Naive thymus-derived CD4-positive, alpha-beta T cell (primary cell): ENCODE measurements at regions not wholly inside any gene's neighbourhood (a gene's known extent, or its start where the extent isn't known, plus 50 kb on each side); places are given as distances from the start of the nearest gene placed in this dataset.

ENCODE experiments used
- ATAC-seq: fragments of 150-1000 bp; cut with Tn5 transposase; 2 replicates; pipeline ENCODE4 v1.10.0; 2021; ENCODE audit warnings: mild to moderate bottlenecking, moderate library complexity
- CTCF ChIA-PET: fragments of 350-600 bp; sonication (Branson Sonifier 250); formaldehyde crosslinking; loops from one replicate; lab custom pipeline; 2021; ENCODE audit warnings: antibody characterized with exemption; lab: Charles Lee
- POLR2A ChIA-PET: fragments of 350-600 bp; sonication (Branson Sonifier 250); formaldehyde crosslinking; loops from one replicate; lab custom pipeline; 2021; ENCODE audit warnings: antibody characterized with exemption, inconsistent platforms; lab: Charles Lee
- DNase-seq, 9 donors: peaks; one replicate each; pipeline versions ENCODE4 v3.0.0 to v3.0.0-alpha.2; 2020 to 2022; ENCODE audit warnings: mixed read lengths in 1 of 9
- H3K27ac ChIP-seq: one replicate; pipeline ENCODE4 v1.7.0; 2013; ENCODE audit warnings: mild to moderate bottlenecking, low read depth, low read length, moderate library complexity
- H3K27me3 ChIP-seq, 2 donors: one replicate each; pipeline ENCODE4 v1.7.0; 2013; ENCODE audit warnings: low read length in 2 of 2, mild to moderate bottlenecking in 2 of 2, moderate library complexity in 2 of 2; ENCODE audit not compliant: control insufficient read depth in 2 of 2, insufficient read depth in 2 of 2
- H3K36me3 ChIP-seq, 3 experiments: 1 replicate in 2 of 3; 2 replicates in 1 of 3; pipeline ENCODE4 v1.7.0; 2013; ENCODE audit warnings: low read length in 3 of 3, mild to moderate bottlenecking in 3 of 3, moderate library complexity in 1 of 3; ENCODE audit not compliant: insufficient read depth in 3 of 3, control insufficient read depth in 2 of 3
- H3K4me1 ChIP-seq, 2 donors: one replicate each; pipeline ENCODE4 v1.7.0; 2013; ENCODE audit warnings: low read length in 2 of 2, mild to moderate bottlenecking in 2 of 2, moderate library complexity in 1 of 2; ENCODE audit not compliant: control insufficient read depth in 2 of 2, insufficient read depth in 2 of 2
- H3K4me3 ChIP-seq: 2 replicates; pipeline ENCODE4 v1.7.0; 2013; ENCODE audit warnings: mild to moderate bottlenecking, low read length
- H3K9me3 ChIP-seq, 3 experiments: 1 replicate in 2 of 3; 2 replicates in 1 of 3; pipeline ENCODE4 v1.7.0; 2013; ENCODE audit warnings: low read length in 3 of 3; ENCODE audit not compliant: control insufficient read depth in 2 of 3
- H3K27ac Mint-ChIP-seq, 9 donors: one replicate each; pipeline ENCODE4 v1.8.0; 2020 to 2022; ENCODE audit warnings: mixed read lengths in 9 of 9, mild to moderate bottlenecking in 8 of 9, moderate library complexity in 5 of 9, inconsistent platforms in 2 of 9
- H3K27me3 Mint-ChIP-seq, 5 donors: one replicate each; pipeline ENCODE4 v1.8.0; 2021 to 2022; ENCODE audit warnings: mixed read lengths in 5 of 5, mild to moderate bottlenecking in 1 of 5
- H3K36me3 Mint-ChIP-seq, 5 donors: one replicate each; pipeline ENCODE4 v1.8.0; 2020 to 2022; ENCODE audit warnings: mixed read lengths in 5 of 5, mild to moderate bottlenecking in 3 of 5, inconsistent platforms in 1 of 5
- H3K4me1 Mint-ChIP-seq, 7 donors: one replicate each; pipeline ENCODE4 v1.8.0; 2020 to 2022; ENCODE audit warnings: mixed read lengths in 7 of 7, mild to moderate bottlenecking in 3 of 7, inconsistent platforms in 1 of 7
- H3K4me3 Mint-ChIP-seq, 10 donors: one replicate each; pipeline ENCODE4 v1.8.0; 2020 to 2022; ENCODE audit warnings: mild to moderate bottlenecking in 10 of 10, mixed read lengths in 10 of 10, moderate library complexity in 6 of 10, inconsistent platforms in 2 of 10
- H3K9me3 Mint-ChIP-seq, 11 donors: one replicate each; pipeline ENCODE4 v1.8.0; 2020 to 2022; ENCODE audit warnings: mixed read lengths in 11 of 11, mild to moderate bottlenecking in 4 of 11, inconsistent platforms in 1 of 11, moderate library complexity in 1 of 11
- intact Hi-C, 2 donors: fragments of 100-400 bp; cut with micrococcal nuclease; formaldehyde crosslinking; loops; one replicate each; pipeline ENCODE4 v1.15.1; 2023

- DNase-seq (no peak), ATAC-seq (no peak)
- intact Hi-C loops: no loop called here
- no peaks in the 10 kb centered on the region for H3K36me3 ChIP-seq
- H3K9me3 Mint-ChIP-seq: peaks cover 0 to 5% (median 0%) of the 10 kb centered on the region in 11 donors
- POLR2A ChIA-PET: no interaction called here
- H3K4me3 Mint-ChIP-seq: no peak overlapping the region
- H3K4me3 ChIP-seq: no peak overlapping the region
- no peaks in the 10 kb centered on the region for H3K27me3 ChIP-seq
- H3K27ac ChIP-seq: no peak overlapping the region
- CTCF ChIA-PET: no interaction called here
- no peaks in the 10 kb centered on the region for H3K36me3 Mint-ChIP-seq
- no peaks in the 10 kb centered on the region for H3K9me3 ChIP-seq
- H3K27ac Mint-ChIP-seq: no peak overlapping the region
- peaks cover 0 to 6% (median 0%) of the 10 kb centered on the region in 5 donors for H3K27me3 Mint-ChIP-seq
- H3K4me1 Mint-ChIP-seq: peaks cover 0 to 1% (median 0%) of the 10 kb centered on the region in 7 donors
- H3K4me1 ChIP-seq: no peaks in the 10 kb centered on the region
These were observed 83.2 kb upstream of the NUDT12 start for GRCh38 chr5:103645816-103646215.

DNA sequence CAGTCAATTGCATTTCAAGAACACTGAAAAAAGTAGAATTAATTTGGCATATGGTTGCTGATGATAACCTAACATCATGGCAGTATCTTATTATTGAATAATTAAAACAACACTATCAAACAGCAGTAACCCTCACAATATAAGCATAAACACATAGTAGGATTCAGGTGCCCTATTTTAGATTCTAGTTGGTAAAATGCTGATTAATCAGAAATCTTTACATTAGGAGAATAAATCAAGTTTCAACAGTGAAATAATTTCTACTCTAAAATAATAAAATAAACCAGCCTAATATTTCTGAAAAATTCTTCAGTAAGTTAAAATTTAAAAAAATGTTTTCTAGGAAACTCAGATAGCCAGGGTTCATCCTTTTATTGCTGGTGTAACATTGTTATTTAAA, 76.4 kb upstream of the NUDT12 start:
- ChIA-PET POLR2A (no interaction called here), CTCF (no interaction called here)
- Mint-ChIP-seq H3K4me1 (peaks cover 0 to 1% (median 0%) of the 10 kb centered on the region in 7 donors), H3K27ac (no peak overlapping the region), H3K4me3 (no peak overlapping the region), H3K27me3 (peaks cover 0 to 4% (median 0%) of the 10 kb centered on the region in 5 donors), H3K36me3 (no peaks in the 10 kb centered on the region), H3K9me3 (peaks cover 0 to 3% (median 0%) of the 10 kb centered on the region in 11 donors)
- H3K4me3 ChIP-seq: no peak overlapping the region
- H3K4me1 ChIP-seq: no peaks in the 10 kb centered on the region
- no peaks in the 10 kb centered on the region for H3K9me3 ChIP-seq
- intact Hi-C loops: no loop called here
- ATAC-seq: no peak
- no peak for DNase-seq
- H3K36me3 ChIP-seq: no peaks in the 10 kb centered on the region
- H3K27me3 ChIP-seq: no peaks in the 10 kb centered on the region
- H3K27ac ChIP-seq: no peak overlapping the region

DNA sequence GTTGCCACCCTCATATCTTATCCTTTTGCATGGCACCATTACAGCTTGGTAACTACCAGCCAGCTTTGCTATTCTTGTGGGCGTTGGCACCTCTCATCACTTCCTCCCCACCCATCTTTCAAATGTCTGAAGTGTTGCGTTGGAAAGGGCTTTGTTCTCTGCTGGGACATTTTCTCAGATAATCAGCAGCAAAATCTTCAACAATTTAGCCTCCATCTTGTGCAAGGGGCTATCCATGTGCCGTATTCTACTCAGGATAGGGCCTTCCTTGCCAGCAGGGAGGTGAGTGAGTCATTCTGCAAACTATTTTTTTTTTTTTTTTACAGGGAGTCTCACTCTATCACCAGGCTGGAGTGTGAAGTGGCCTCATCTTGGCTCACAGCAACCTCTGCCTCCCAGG, 62.1 kb upstream of the NUDT12 start:
- Histone ChIP-seq H3K4me1 (no peaks in the 10 kb centered on the region), H3K36me3 (no peaks in the 10 kb centered on the region), H3K9me3 (no peaks in the 10 kb centered on the region), H3K4me3 (no peak overlapping the region), H3K27me3 (no peaks in the 10 kb centered on the region), H3K27ac (no peak overlapping the region)
- H3K4me1 Mint-ChIP-seq: no peaks in the 10 kb centered on the region
- POLR2A ChIA-PET: no interaction called here
- H3K36me3 Mint-ChIP-seq: no peaks in the 10 kb centered on the region
- ATAC-seq: no peak
- intact Hi-C loops: no loop called here
- H3K4me3 Mint-ChIP-seq: no peak overlapping the region
- H3K27ac Mint-ChIP-seq: no peak overlapping the region
- CTCF ChIA-PET: no interaction called here
- peaks cover 0 to 4% (median 0%) of the 10 kb centered on the region in 11 donors for H3K9me3 Mint-ChIP-seq
- H3K27me3 Mint-ChIP-seq: peaks cover 0 to 4% (median 0%) of the 10 kb centered on the region in 5 donors
- no peak for DNase-seq

GRCh38 chr5:103624035-103624480, 61.5 kb upstream of the NUDT12 start:
- H3K27ac Mint-ChIP-seq: no peak overlapping the region
- Histone ChIP-seq H3K9me3 (no peaks in the 10 kb centered on the region), H3K4me3 (no peak overlapping the region), H3K4me1 (no peaks in the 10 kb centered on the region), H3K36me3 (no peaks in the 10 kb centered on the region), H3K27me3 (no peaks in the 10 kb centered on the region), H3K27ac (no peak overlapping the region)
- CTCF ChIA-PET: no interaction called here
- POLR2A ChIA-PET: no interaction called here
- intact Hi-C loops: no loop called here
- H3K9me3 Mint-ChIP-seq: peaks cover 0 to 4% (median 0%) of the 10 kb centered on the region in 11 donors
- no peaks in the 10 kb centered on the region for H3K4me1 Mint-ChIP-seq
- DNase-seq: no peak
- no peak overlapping the region for H3K4me3 Mint-ChIP-seq
- no peak for ATAC-seq
- H3K36me3 Mint-ChIP-seq: no peaks in the 10 kb centered on the region
- H3K27me3 Mint-ChIP-seq: peaks cover 0 to 4% (median 0%) of the 10 kb centered on the region in 5 donors

- no peaks in the 10 kb centered on the region for H3K9me3 ChIP-seq
- no peaks in the 10 kb centered on the region for H3K4me1 ChIP-seq
- no peak overlapping the region for H3K4me3 ChIP-seq
- DNase-seq: no peak
- H3K27ac ChIP-seq: no peak overlapping the region
- Mint-ChIP-seq H3K9me3 (peaks cover 0 to 4% (median 0%) of the 10 kb centered on the region in 11 donors), H3K4me1 (no peaks in the 10 kb centered on the region), H3K36me3 (no peaks in the 10 kb centered on the region), H3K27ac (no peak overlapping the region), H3K4me3 (no peak overlapping the region), H3K27me3 (peaks cover 0 to 4% (median 0%) of the 10 kb centered on the region in 5 donors)
- POLR2A ChIA-PET: no interaction called here
- H3K36me3 ChIP-seq: no peaks in the 10 kb centered on the region
- no peaks in the 10 kb centered on the region for H3K27me3 ChIP-seq
- no peak for ATAC-seq
- CTCF ChIA-PET: no interaction called here
- intact Hi-C loops: no loop called here
These were observed 60.8 kb upstream of the NUDT12 start for GRCh38 chr5:103623425-103623824.

DNA sequence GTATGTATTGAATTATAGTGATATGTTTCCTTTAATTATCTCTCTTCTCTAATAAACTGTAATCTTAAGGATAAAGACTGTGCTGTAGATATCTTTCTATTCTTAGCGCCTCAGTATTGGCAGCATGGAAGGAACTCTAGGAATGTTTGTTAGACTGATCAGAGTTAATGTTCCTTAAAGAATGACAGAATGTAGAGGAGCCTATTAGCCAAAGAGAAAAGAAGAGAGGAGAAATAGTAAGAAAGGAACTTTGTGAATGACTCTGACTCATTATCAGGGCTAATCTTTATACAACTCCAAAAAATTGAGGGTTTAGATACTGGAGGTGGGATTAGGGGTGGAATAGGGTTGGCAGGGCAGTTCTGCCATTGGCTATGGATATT, 59.0 kb upstream of the NUDT12 start:
- intact Hi-C loops: no loop called here
- no peaks in the 10 kb centered on the region for H3K9me3 ChIP-seq
- no peak overlapping the region for H3K27ac Mint-ChIP-seq
- H3K27ac ChIP-seq: no peak overlapping the region
- H3K4me3 ChIP-seq: no peak overlapping the region
- no peak for DNase-seq
- no peaks in the 10 kb centered on the region for H3K36me3 Mint-ChIP-seq
- peaks cover 0 to 4% (median 0%) of the 10 kb centered on the region in 11 donors for H3K9me3 Mint-ChIP-seq
- H3K4me3 Mint-ChIP-seq: no peak overlapping the region
- ChIA-PET POLR2A (no interaction called here), CTCF (no interaction called here)
- peaks cover 0 to 8% (median 0%) of the 10 kb centered on the region in 5 donors for H3K27me3 Mint-ChIP-seq
- no peaks in the 10 kb centered on the region for H3K36me3 ChIP-seq
- ATAC-seq: no peak
- no peaks in the 10 kb centered on the region for H3K4me1 ChIP-seq
- peaks cover 0 to 8% of the 10 kb centered on the region in 2 donors for H3K27me3 ChIP-seq
- no peaks in the 10 kb centered on the region for H3K4me1 Mint-ChIP-seq

GRCh38 chr5:103620851-103621547, 58.4 kb upstream of the NUDT12 start:
- Histone ChIP-seq H3K9me3 (no peaks in the 10 kb centered on the region), H3K36me3 (no peaks in the 10 kb centered on the region), H3K27ac (no peak overlapping the region), H3K4me3 (no peak overlapping the region), H3K27me3 (peaks cover 0 to 8% of the 10 kb centered on the region in 2 donors), H3K4me1 (no peaks in the 10 kb centered on the region)
- intact Hi-C loops: no loop called here
- POLR2A ChIA-PET: no interaction called here
- peaks cover 0 to 8% (median 0%) of the 10 kb centered on the region in 5 donors for H3K27me3 Mint-ChIP-seq
- H3K4me1 Mint-ChIP-seq: no peaks in the 10 kb centered on the region
- ATAC-seq: no peak
- H3K36me3 Mint-ChIP-seq: no peaks in the 10 kb centered on the region
- H3K27ac Mint-ChIP-seq: no peak overlapping the region
- peaks cover 0 to 4% (median 0%) of the 10 kb centered on the region in 11 donors for H3K9me3 Mint-ChIP-seq
- CTCF ChIA-PET: no interaction called here
- no peak for DNase-seq
- no peak overlapping the region for H3K4me3 Mint-ChIP-seq
